Esophagus squamous epithelium (tissue), 4 donors: ENCODE measurements at regions not wholly inside any gene's neighbourhood (a gene's known extent, or its start where the extent isn't known, plus 50 kb on each side); places are given as distances from the start of the nearest gene placed in this dataset.

ENCODE experiments used
- POLR2A ChIP-seq, 4 donors: fragments of 450-650 bp; IDR thresholded peaks; one replicate each; pipeline ENCODE4 v1.6.1; 2017; ENCODE audit warnings: antibody characterized with exemption in 4 of 4, mild to moderate bottlenecking in 4 of 4, moderate library complexity in 3 of 4
- TF ChIP-seq, protein P1 (sequence below), 6 experiments: fragments of 450-650 bp in 4 of 6; fragments of 200-600 bp in 2 of 6; sonication (generic) in 2 of 6; IDR thresholded peaks; one replicate each; pipeline ENCODE4 v1.5.1; 2016 to 2019; ENCODE audit warnings: antibody characterized with exemption in 6 of 6, mild to moderate bottlenecking in 4 of 6, moderate library complexity in 4 of 6

DNA sequence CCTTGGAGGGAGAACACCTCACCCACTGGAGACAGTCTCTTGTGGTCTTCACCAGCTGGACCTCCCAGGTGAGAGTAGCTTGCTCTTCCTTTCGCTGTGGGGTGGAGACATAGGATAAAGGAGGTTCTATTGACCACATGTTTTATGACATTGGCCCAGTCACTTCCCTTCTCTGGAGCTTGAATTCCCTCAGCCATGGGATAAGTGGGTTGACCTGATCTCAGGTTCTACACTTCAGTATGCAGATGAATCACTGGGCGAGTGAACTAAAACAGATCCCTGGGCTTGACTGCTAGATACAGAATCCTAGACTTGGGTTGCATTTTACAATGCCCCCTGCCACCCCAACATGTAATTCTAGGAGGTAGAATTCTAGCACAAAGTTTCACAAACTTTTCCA is 54.8 kb upstream of the PRSS23 start:
- no peak for TF ChIP-seq POLR2A (IDR thresholded peaks at IDR 0.05)
- TF ChIP-seq, protein P1, sequence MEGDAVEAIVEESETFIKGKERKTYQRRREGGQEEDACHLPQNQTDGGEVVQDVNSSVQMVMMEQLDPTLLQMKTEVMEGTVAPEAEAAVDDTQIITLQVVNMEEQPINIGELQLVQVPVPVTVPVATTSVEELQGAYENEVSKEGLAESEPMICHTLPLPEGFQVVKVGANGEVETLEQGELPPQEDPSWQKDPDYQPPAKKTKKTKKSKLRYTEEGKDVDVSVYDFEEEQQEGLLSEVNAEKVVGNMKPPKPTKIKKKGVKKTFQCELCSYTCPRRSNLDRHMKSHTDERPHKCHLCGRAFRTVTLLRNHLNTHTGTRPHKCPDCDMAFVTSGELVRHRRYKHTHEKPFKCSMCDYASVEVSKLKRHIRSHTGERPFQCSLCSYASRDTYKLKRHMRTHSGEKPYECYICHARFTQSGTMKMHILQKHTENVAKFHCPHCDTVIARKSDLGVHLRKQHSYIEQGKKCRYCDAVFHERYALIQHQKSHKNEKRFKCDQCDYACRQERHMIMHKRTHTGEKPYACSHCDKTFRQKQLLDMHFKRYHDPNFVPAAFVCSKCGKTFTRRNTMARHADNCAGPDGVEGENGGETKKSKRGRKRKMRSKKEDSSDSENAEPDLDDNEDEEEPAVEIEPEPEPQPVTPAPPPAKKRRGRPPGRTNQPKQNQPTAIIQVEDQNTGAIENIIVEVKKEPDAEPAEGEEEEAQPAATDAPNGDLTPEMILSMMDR (IDR thresholded peaks at IDR 0.05), result no peak
